ENCODE measurements at regions not wholly inside any gene's neighbourhood (a gene's known extent, or its start where the extent isn't known, plus 50 kb on each side); places are given as distances from the start of the nearest gene placed in this dataset.

DNA sequence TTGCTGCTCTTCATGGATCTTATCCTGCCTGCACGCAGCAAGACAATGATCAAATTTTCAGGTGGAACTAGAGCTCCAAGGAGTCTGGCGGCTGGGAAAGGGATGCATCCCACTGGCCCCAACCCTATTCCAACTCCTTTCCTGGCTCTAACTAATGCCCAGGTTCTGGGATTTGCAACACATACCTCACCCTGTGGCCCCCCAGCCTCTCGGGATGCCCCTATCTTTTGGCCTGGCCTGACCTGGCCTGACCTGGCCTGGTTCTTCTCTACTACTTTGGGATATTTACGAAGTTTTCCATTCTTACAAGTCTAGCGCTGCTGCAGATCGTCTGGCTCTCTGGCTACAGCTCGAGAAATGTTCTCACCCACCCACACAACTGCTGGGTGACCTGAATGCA lies 56.4 kb upstream of the CDKN2AIP start:
- H3K27me3 ChIP-seq (ENCODE audit: insufficient read depth, low read length) = no peaks in the 10 kb centered on the region
- Mint-ChIP-seq H3K36me3 (no peaks in the 10 kb centered on the region), H3K9me3 (peaks cover 0 to 6% (median 0%) of the 10 kb centered on the region in 8 donors), H3K27ac (no peak overlapping the region), H3K27me3 (peaks cover 7 to 9% of the 10 kb centered on the region in 2 donors), H3K4me3 (no peak overlapping the region), H3K4me1 (peaks cover 0 to 5% (median 0%) of the 10 kb centered on the region in 4 donors)
- no peaks in the 10 kb centered on the region for H3K4me1 ChIP-seq (ENCODE audit: insufficient read depth, low read length)
- DNase-seq = no peak
- no peaks in the 10 kb centered on the region for H3K9me3 ChIP-seq (ENCODE audit: control insufficient read depth in 1 of 2, low read length in 2 of 2)
- H3K27ac ChIP-seq (ENCODE audit: low read depth, low read length) = no peak overlapping the region
- H3K4me3 ChIP-seq (ENCODE audit: low read length in 2 of 2) = no peak overlapping the region
- intact Hi-C loops (cut with micrococcal nuclease) = no loop called here
- CTCF ChIA-PET (ENCODE audit: partially characterized antibody) = no interaction called here
- POLR2A ChIA-PET (ENCODE audit: partially characterized antibody) = no interaction called here
- H3K36me3 ChIP-seq (ENCODE audit: insufficient read depth, low read length) = no peaks in the 10 kb centered on the region

DNA sequence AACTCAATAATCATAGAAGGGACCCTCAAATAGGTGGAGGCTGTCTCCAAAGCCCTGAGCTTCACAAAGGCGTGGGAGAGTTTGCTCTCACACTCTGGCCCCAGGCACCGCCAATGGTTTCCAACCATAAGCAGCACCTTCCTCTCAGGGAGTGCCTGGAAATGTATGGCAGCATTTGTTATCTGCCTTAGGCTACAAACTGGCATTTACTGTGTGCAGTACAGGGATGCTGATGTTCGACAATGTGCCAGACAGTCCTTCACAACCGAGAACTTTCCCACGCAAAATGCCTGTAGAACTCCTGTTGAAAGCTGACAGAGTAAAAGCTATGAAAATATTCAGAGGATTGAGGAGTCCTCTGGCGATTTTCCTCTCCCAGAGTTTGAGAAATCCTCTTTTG lies 55.7 kb upstream of the CDKN2AIP start:
- H3K27ac ChIP-seq (ENCODE audit: low read depth, low read length) = no peak overlapping the region
- H3K36me3 Mint-ChIP-seq = no peaks in the 10 kb centered on the region
- H3K4me3 Mint-ChIP-seq = no peak overlapping the region
- ChIA-PET CTCF (ENCODE audit: partially characterized antibody) (no interaction called here), POLR2A (ENCODE audit: partially characterized antibody) (no interaction called here)
- H3K36me3 ChIP-seq (ENCODE audit: insufficient read depth, low read length) = no peaks in the 10 kb centered on the region
- no peaks in the 10 kb centered on the region for H3K9me3 ChIP-seq (ENCODE audit: control insufficient read depth in 1 of 2, low read length in 2 of 2)
- no peak overlapping the region for H3K4me3 ChIP-seq (ENCODE audit: low read length in 2 of 2)
- no peaks in the 10 kb centered on the region for H3K4me1 ChIP-seq (ENCODE audit: insufficient read depth, low read length)
- DNase-seq = no peak
- intact Hi-C loops (cut with micrococcal nuclease) = no loop called here
- peaks cover 0 to 5% (median 0%) of the 10 kb centered on the region in 4 donors for H3K4me1 Mint-ChIP-seq
- H3K27me3 ChIP-seq (ENCODE audit: insufficient read depth, low read length) = no peaks in the 10 kb centered on the region
- peaks cover 9 to 10% of the 10 kb centered on the region in 2 donors for H3K27me3 Mint-ChIP-seq
- H3K27ac Mint-ChIP-seq = no peak overlapping the region
- H3K9me3 Mint-ChIP-seq = peaks cover 0 to 6% (median 0%) of the 10 kb centered on the region in 8 donors

DNA sequence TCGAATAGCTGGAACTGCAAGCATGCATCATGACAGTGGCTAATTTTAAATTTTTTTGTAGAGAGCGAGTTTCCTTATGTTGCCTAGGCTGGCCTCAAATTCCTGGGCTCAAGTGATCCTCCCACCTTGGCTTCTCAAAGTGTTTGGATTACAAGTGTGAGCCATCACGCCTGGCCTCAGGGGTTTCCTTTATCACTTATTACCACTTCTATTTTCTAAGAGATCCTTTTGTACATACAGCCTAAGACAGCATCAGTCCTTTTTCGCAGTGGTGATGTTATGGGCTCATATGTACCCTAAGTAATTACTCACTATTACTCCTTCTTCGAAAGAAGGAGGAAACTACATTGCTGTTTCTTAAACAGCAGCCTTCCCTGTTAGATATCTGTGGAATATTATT lies 54.1 kb upstream of the CDKN2AIP start:
- no peak overlapping the region for H3K27ac ChIP-seq (ENCODE audit: low read depth, low read length)
- H3K4me3 Mint-ChIP-seq = no peak overlapping the region
- no peaks in the 10 kb centered on the region for H3K9me3 ChIP-seq (ENCODE audit: control insufficient read depth in 1 of 2, low read length in 2 of 2)
- no peaks in the 10 kb centered on the region for H3K27me3 ChIP-seq (ENCODE audit: insufficient read depth, low read length)
- no peak overlapping the region for H3K4me3 ChIP-seq (ENCODE audit: low read length in 2 of 2)
- H3K36me3 Mint-ChIP-seq = no peaks in the 10 kb centered on the region
- DNase-seq = no peak
- H3K4me1 ChIP-seq (ENCODE audit: insufficient read depth, low read length) = no peaks in the 10 kb centered on the region
- peaks cover 9 to 10% of the 10 kb centered on the region in 2 donors for H3K27me3 Mint-ChIP-seq
- peaks cover 0 to 5% (median 0%) of the 10 kb centered on the region in 4 donors for H3K4me1 Mint-ChIP-seq
- POLR2A ChIA-PET (ENCODE audit: partially characterized antibody) = no interaction called here
- no peak overlapping the region for H3K27ac Mint-ChIP-seq
- CTCF ChIA-PET (ENCODE audit: partially characterized antibody) = no interaction called here
- H3K9me3 Mint-ChIP-seq = no peaks in the 10 kb centered on the region
- H3K36me3 ChIP-seq (ENCODE audit: insufficient read depth, low read length) = no peaks in the 10 kb centered on the region
- intact Hi-C loops (cut with micrococcal nuclease) = loop anchor here (10.0 kb wide), 1 partner anchor 476 kb away; the partner anchor contains the start of gene DCTD

DNA sequence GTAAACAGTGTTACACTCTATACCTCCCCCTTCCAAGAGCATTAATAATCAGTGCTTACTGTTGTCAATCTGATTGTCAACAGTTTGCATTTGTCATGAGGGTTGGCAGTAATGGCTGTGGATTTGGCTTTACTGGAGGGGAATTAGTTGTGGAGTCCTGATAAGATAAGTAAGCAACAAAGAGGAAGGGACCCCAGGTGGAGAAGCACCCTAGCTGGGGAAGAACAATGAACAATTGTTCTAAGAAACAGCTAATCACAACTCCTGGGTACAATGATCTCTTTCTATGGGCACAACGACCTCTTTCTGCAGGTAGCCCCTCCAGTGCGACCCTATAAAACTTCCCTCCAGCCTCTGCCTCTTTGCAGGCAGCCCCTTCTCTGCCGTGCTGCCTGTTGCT lies 53.2 kb upstream of the CDKN2AIP start:
- H3K4me1 Mint-ChIP-seq = peaks cover 0 to 5% (median under 1%) of the 10 kb centered on the region in 4 donors
- DNase-seq = no peak
- ChIA-PET POLR2A (ENCODE audit: partially characterized antibody) (no interaction called here), CTCF (ENCODE audit: partially characterized antibody) (no interaction called here)
- intact Hi-C loops (cut with micrococcal nuclease) = loop anchor here (10.0 kb wide), 1 partner anchor 476 kb away; the partner anchor contains the start of gene DCTD
- no peak overlapping the region for H3K4me3 ChIP-seq (ENCODE audit: low read length in 2 of 2)
- H3K27me3 ChIP-seq (ENCODE audit: insufficient read depth, low read length) = no peaks in the 10 kb centered on the region
- peaks cover 9 to 10% of the 10 kb centered on the region in 2 donors for H3K27me3 Mint-ChIP-seq
- H3K4me3 Mint-ChIP-seq = no peak overlapping the region
- no peaks in the 10 kb centered on the region for H3K36me3 Mint-ChIP-seq
- H3K4me1 ChIP-seq (ENCODE audit: insufficient read depth, low read length) = no peaks in the 10 kb centered on the region
- no peak overlapping the region for H3K27ac Mint-ChIP-seq
- H3K9me3 Mint-ChIP-seq = no peaks in the 10 kb centered on the region
- H3K9me3 ChIP-seq (ENCODE audit: control insufficient read depth in 1 of 2, low read length in 2 of 2) = no peaks in the 10 kb centered on the region
- no peak overlapping the region for H3K27ac ChIP-seq (ENCODE audit: low read depth, low read length)
- H3K36me3 ChIP-seq (ENCODE audit: insufficient read depth, low read length) = no peaks in the 10 kb centered on the region

DNA sequence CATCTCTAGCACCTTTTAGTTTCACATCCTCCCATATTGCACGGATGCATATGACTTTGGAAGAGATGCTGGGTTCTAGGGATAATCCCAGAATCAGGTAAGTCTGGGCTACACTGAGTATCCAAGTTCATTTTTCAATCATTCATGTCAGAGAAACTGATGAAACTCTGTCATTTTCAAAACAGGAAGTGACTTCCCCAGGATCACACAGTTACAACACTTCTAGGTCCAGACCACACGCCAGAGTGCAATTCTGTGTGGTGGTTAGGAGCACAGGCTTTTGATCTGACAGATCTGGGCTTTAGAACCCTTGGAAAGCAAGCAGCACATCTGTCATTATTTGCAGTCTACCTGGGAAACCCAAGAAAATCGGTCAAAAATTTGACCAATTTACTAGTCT lies 52.1 kb upstream of the CDKN2AIP start:
- no peak overlapping the region for H3K27ac Mint-ChIP-seq

DNA sequence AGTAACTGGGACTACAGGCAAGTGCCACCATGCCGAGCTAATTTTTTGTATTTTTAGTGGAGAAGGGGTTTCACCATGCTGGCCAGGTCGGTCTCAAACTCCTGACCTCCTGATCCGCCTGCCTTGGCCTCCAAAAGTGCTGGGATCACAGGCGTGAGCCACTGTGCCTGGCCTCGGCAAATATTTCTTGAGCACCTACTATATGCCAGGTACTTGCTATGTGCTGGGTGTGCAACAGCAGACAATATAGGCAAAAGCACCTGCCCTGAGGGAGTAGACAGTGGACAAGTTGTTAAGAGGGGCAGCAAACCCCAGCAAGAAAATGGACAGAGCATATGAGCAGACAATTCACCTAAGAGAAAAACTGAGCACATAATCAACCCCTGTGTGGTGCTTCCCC lies 51.0 kb upstream of the CDKN2AIP start:
- peaks cover 3 to 19% (median 11%) of the 10 kb centered on the region in 4 donors for H3K4me1 Mint-ChIP-seq
- H3K27ac ChIP-seq (ENCODE audit: low read depth, low read length) = no peak overlapping the region
- no peak overlapping the region for H3K4me3 ChIP-seq (ENCODE audit: low read length in 2 of 2)
- no peak overlapping the region for H3K4me3 Mint-ChIP-seq
- ChIA-PET POLR2A (ENCODE audit: partially characterized antibody) (no interaction called here), CTCF (ENCODE audit: partially characterized antibody) (interaction anchor here (0.9 kb wide), 1 partner anchor 14 kb away, joined by 3 read pairs; no protein-coding TSS in a partner anchor)
- H3K36me3 ChIP-seq (ENCODE audit: insufficient read depth, low read length) = no peaks in the 10 kb centered on the region
- no peak overlapping the region for H3K27ac Mint-ChIP-seq
- no peaks in the 10 kb centered on the region for H3K36me3 Mint-ChIP-seq
- H3K27me3 Mint-ChIP-seq = peaks cover 7 to 11% of the 10 kb centered on the region in 2 donors
- H3K9me3 Mint-ChIP-seq = no peaks in the 10 kb centered on the region
- no peaks in the 10 kb centered on the region for H3K27me3 ChIP-seq (ENCODE audit: insufficient read depth, low read length)
- no peak for DNase-seq
- intact Hi-C loops (cut with micrococcal nuclease) = loop anchor here (10.0 kb wide), 1 partner anchor 479 kb away; the partner anchor contains the start of gene DCTD
- H3K4me1 ChIP-seq (ENCODE audit: insufficient read depth, low read length) = peaks cover 5% of the 10 kb centered on the region
- no peaks in the 10 kb centered on the region for H3K9me3 ChIP-seq (ENCODE audit: control insufficient read depth in 1 of 2, low read length in 2 of 2)

More for the DNA sequence above, 52.1 kb upstream of the CDKN2AIP start:
- H3K9me3 ChIP-seq (ENCODE audit: control insufficient read depth in 1 of 2, low read length in 2 of 2) = no peaks in the 10 kb centered on the region
- Mint-ChIP-seq H3K27me3 (peaks cover 10% of the 10 kb centered on the region in 2 donors), H3K4me3 (no peak overlapping the region), H3K36me3 (no peaks in the 10 kb centered on the region), H3K4me1 (peaks cover 3 to 11% (median 6%) of the 10 kb centered on the region in 4 donors), H3K9me3 (no peaks in the 10 kb centered on the region)
- POLR2A ChIA-PET (ENCODE audit: partially characterized antibody) = no interaction called here
- intact Hi-C loops (cut with micrococcal nuclease) = loop anchor here (10.0 kb wide), 1 partner anchor 478 kb away; the partner anchor contains the start of gene DCTD
- H3K36me3 ChIP-seq (ENCODE audit: insufficient read depth, low read length) = no peaks in the 10 kb centered on the region
- DNase-seq = no peak
- no peaks in the 10 kb centered on the region for H3K4me1 ChIP-seq (ENCODE audit: insufficient read depth, low read length)
- H3K27me3 ChIP-seq (ENCODE audit: insufficient read depth, low read length) = no peaks in the 10 kb centered on the region
- H3K27ac ChIP-seq (ENCODE audit: low read depth, low read length) = no peak overlapping the region
- H3K4me3 ChIP-seq (ENCODE audit: low read length in 2 of 2) = no peak overlapping the region
- CTCF ChIA-PET (ENCODE audit: partially characterized antibody) = interaction anchor here (0.7 kb wide), 1 partner anchor 1542 kb away, joined by 3 read pairs; no protein-coding TSS in a partner anchor

DNA sequence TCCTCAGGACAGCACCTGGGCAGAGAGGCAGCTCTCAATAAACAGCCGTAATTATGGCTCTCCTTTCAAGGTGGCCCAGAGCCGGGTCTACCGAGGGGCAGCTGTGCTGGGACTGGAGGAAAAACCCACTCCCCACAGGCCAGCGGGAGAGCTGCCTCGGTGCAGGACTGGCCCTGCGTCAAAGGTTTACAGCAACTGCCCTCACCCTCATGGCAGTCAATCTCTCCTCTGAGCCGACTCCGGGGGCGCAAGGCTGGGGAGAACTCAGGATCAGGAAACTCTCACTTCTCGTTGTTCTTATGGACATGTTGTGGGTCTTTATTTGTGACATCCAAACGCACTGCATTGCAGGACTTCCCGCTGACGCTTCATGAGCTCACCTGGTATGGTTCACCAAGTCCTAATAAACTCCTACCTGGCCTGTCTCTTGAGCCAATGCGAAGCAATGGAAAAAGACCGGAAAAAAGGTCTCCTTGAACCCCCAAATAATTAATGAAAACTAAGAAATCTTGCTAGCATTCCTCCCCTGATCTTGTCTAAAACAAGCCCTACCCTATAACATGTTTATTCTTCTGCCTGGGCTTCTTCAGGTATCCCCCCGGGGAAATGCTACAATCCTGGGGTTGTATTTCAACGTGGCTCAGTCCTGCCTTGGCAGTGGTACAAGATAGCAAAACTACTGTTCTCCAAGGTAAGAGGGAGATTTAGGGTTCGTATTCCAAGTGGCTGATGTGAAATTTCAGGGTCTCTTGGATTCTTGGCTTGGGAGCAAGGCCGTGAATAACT lies 50.1 kb upstream of the CDKN2AIP start:
- ChIA-PET POLR2A (ENCODE audit: partially characterized antibody) (no interaction called here), CTCF (ENCODE audit: partially characterized antibody) (interaction anchor here (0.9 to 3.1 kb wide), 2 partner anchors 13 kb away, joined by 3 to 14 read pairs; no protein-coding TSS in a partner anchor)
- Histone ChIP-seq H3K27me3 (ENCODE audit: insufficient read depth, low read length) (no peaks in the 10 kb centered on the region), H3K27ac (ENCODE audit: low read depth, low read length) (no peak overlapping the region), H3K4me3 (ENCODE audit: low read length in 2 of 2) (no peak overlapping the region), H3K9me3 (ENCODE audit: control insufficient read depth in 1 of 2, low read length in 2 of 2) (no peaks in the 10 kb centered on the region), H3K4me1 (ENCODE audit: insufficient read depth, low read length) (peaks cover 5% of the 10 kb centered on the region), H3K36me3 (ENCODE audit: insufficient read depth, low read length) (no peaks in the 10 kb centered on the region)
- no peak overlapping the region for H3K27ac Mint-ChIP-seq
- H3K4me1 Mint-ChIP-seq = peaks cover 6 to 26% (median 16%) of the 10 kb centered on the region in 4 donors
- H3K4me3 Mint-ChIP-seq = no peak overlapping the region
- H3K36me3 Mint-ChIP-seq = no peaks in the 10 kb centered on the region
- H3K27me3 Mint-ChIP-seq = peaks cover 5 to 10% of the 10 kb centered on the region in 2 donors
- intact Hi-C loops (cut with micrococcal nuclease) = loop anchor here (10.0 kb wide), 1 partner anchor 480 kb away; the partner anchor contains the start of gene DCTD
- peaks cover 0 to 1% (median 0%) of the 10 kb centered on the region in 8 donors for H3K9me3 Mint-ChIP-seq
- no peak for DNase-seq
